GM12891 (cell line): ENCODE measurements at regions not wholly inside any gene's neighbourhood (a gene's known extent, or its start where the extent isn't known, plus 50 kb on each side); places are given as distances from the start of the nearest gene placed in this dataset.

Experiments
- PAX5 ChIP-seq: IDR thresholded peaks from 2 replicates; pipeline ENCODE4 v1.6.1; 2011; ENCODE audit warnings: low read length, moderate library complexity, mild to moderate bottlenecking; ENCODE audit not compliant: insufficient read depth, severe bottlenecking
- POLR2A ChIP-seq: IDR thresholded peaks from 2 replicates; pipeline ENCODE4 v1.6.1; 2011; ENCODE audit warnings: low read depth, low read length, control low read depth
- POLR2AphosphoS5 ChIP-seq: IDR thresholded peaks from 2 replicates; pipeline ENCODE4 v1.6.1; 2011; ENCODE audit warnings: low read depth, low read length, control low read depth
- SPI1 ChIP-seq: IDR thresholded peaks from 2 replicates; pipeline ENCODE4 v1.6.1; 2011; ENCODE audit warnings: low read depth, low read length, control low read depth
- TAF1 ChIP-seq: IDR thresholded peaks from 2 replicates; pipeline ENCODE4 v1.6.1; 2011; ENCODE audit warnings: low read depth, low read length, control low read depth

DNA sequence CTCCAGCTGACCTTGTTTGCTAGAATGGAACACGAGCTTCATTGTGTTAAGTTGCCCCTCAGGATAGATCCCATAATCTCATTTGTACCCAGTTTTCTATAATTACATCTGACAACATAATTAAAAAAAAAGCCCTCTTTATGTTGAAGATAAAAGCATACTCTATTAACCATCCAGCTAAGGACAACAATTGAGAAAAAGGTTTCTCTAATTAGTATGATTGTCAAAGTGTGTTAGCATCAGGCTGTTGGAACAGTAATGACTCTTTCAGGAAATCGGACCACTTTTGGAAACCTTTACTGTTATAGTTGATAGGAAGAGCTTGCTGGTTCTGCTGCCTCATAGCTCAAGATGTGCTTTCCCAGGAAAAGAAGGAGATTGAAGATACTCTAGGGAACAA, 172.6 kb downstream of the FHIP1A start:
- no peak for TF ChIP-seq POLR2AphosphoS5
- TF ChIP-seq POLR2A = no peak
- TF ChIP-seq PAX5 = no peak
- no peak for TF ChIP-seq TAF1
- no peak for TF ChIP-seq SPI1
